ENCODE measurements at regions not wholly inside any gene's neighbourhood (a gene's known extent, or its start where the extent isn't known, plus 50 kb on each side); places are given as distances from the start of the nearest gene placed in this dataset.

GRCh38 chr10:47198221-47198620, 101.8 kb upstream of the GDF10 start:
- H3K36me3 ChIP-seq = no peaks in the 10 kb centered on the region
- 100% methylated on average over 1 of the region's 4 CpGs for WGBS
- DNase-seq (ENCODE audit: low spot score in 2 of 2) = no peak

GRCh38 chr10:47205192-47205591, 94.8 kb upstream of the GDF10 start:
- Histone ChIP-seq H3K9me3 (no peaks in the 10 kb centered on the region), H3K4me1 (no peaks in the 10 kb centered on the region), H3K4me3 (no peak overlapping the region), H3K27ac (no peak overlapping the region), H3K27me3 (no peaks in the 10 kb centered on the region), H3K36me3 (no peaks in the 10 kb centered on the region)
- no peak for TF ChIP-seq POLR2A (IDR thresholded peaks at IDR 0.05)
- TF ChIP-seq POLR2AphosphoS5 (IDR thresholded peaks at IDR 0.05) = no peak
- TF ChIP-seq, protein P1, sequence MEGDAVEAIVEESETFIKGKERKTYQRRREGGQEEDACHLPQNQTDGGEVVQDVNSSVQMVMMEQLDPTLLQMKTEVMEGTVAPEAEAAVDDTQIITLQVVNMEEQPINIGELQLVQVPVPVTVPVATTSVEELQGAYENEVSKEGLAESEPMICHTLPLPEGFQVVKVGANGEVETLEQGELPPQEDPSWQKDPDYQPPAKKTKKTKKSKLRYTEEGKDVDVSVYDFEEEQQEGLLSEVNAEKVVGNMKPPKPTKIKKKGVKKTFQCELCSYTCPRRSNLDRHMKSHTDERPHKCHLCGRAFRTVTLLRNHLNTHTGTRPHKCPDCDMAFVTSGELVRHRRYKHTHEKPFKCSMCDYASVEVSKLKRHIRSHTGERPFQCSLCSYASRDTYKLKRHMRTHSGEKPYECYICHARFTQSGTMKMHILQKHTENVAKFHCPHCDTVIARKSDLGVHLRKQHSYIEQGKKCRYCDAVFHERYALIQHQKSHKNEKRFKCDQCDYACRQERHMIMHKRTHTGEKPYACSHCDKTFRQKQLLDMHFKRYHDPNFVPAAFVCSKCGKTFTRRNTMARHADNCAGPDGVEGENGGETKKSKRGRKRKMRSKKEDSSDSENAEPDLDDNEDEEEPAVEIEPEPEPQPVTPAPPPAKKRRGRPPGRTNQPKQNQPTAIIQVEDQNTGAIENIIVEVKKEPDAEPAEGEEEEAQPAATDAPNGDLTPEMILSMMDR (IDR thresholded peaks at IDR 0.05) = no peak
- no peak for TF ChIP-seq EP300 (IDR thresholded peaks at IDR 0.05)
- WGBS = 97% methylated on average over 2 of the region's 2 CpGs
- no peak for DNase-seq (ENCODE audit: low spot score in 2 of 2)

More at GRCh38 chr10:47198221-47198620, 101.8 kb upstream of the GDF10 start:
- H3K4me3 ChIP-seq = no peak overlapping the region
- no peaks in the 10 kb centered on the region for H3K4me1 ChIP-seq
- no peak overlapping the region for H3K27ac ChIP-seq
- H3K27me3 ChIP-seq = no peaks in the 10 kb centered on the region
- TF ChIP-seq POLR2AphosphoS5 (IDR thresholded peaks at IDR 0.05) = no peak
- TF ChIP-seq, protein P1 (IDR thresholded peaks at IDR 0.05) = no peak
- TF ChIP-seq POLR2A (IDR thresholded peaks at IDR 0.05) = no peak
- no peak for TF ChIP-seq EP300 (IDR thresholded peaks at IDR 0.05)
- no peaks in the 10 kb centered on the region for H3K9me3 ChIP-seq

GRCh38 chr10:47206449-47207280, 93.3 kb upstream of the GDF10 start:
- H3K27ac ChIP-seq = no peak overlapping the region
- no peaks in the 10 kb centered on the region for H3K4me1 ChIP-seq
- 80% methylated on average over 3 of the region's 3 CpGs for WGBS
- H3K27me3 ChIP-seq = no peaks in the 10 kb centered on the region
- no peaks in the 10 kb centered on the region for H3K36me3 ChIP-seq
- H3K9me3 ChIP-seq = no peaks in the 10 kb centered on the region
- H3K4me3 ChIP-seq = no peak overlapping the region
- TF ChIP-seq EP300 (IDR thresholded peaks at IDR 0.05) = no peak
- no peak for TF ChIP-seq POLR2A (IDR thresholded peaks at IDR 0.05)
- TF ChIP-seq, protein P1 (IDR thresholded peaks at IDR 0.05) = no peak
- no peak for TF ChIP-seq POLR2AphosphoS5 (IDR thresholded peaks at IDR 0.05)
- DNase-seq (ENCODE audit: low spot score in 2 of 2) = no peak

DNA sequence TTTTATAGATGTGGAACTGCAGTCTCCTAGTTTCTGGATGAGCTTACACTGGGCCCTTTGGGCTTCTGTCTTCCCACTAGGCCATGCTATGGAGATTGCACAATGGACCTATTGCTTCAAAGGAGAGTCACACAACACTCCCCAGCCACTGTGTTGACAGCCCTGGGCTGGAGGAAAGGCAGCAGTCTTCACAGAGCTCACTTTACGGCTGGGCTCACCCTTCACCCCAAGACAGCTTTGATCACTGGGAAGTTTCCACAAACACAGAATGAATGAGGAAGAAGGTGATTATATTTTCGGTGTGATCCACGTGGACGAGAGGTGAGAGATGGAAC, 92.7 kb upstream of the GDF10 start:
- Histone ChIP-seq H3K27me3 (no peaks in the 10 kb centered on the region), H3K4me1 (no peaks in the 10 kb centered on the region), H3K9me3 (no peaks in the 10 kb centered on the region), H3K4me3 (no peak overlapping the region), H3K36me3 (no peaks in the 10 kb centered on the region), H3K27ac (no peak overlapping the region)
- no peak for TF ChIP-seq POLR2AphosphoS5 (IDR thresholded peaks at IDR 0.05)
- TF ChIP-seq POLR2A (IDR thresholded peaks at IDR 0.05) = no peak
- no peak for TF ChIP-seq EP300 (IDR thresholded peaks at IDR 0.05)
- TF ChIP-seq, protein P1 (IDR thresholded peaks at IDR 0.05) = no peak
- 86% methylated on average over 4 of the region's 4 CpGs for WGBS
- DNase-seq (ENCODE audit: low spot score in 2 of 2) = no peak

- Histone ChIP-seq H3K27me3 (no peaks in the 10 kb centered on the region), H3K9me3 (no peaks in the 10 kb centered on the region), H3K27ac (no peak overlapping the region), H3K36me3 (no peaks in the 10 kb centered on the region), H3K4me1 (no peaks in the 10 kb centered on the region), H3K4me3 (no peak overlapping the region)
- no peak for DNase-seq (ENCODE audit: low spot score in 2 of 2)
- no peak for TF ChIP-seq EP300 (IDR thresholded peaks at IDR 0.05)
- no peak for TF ChIP-seq POLR2A (IDR thresholded peaks at IDR 0.05)
- no peak for TF ChIP-seq POLR2AphosphoS5 (IDR thresholded peaks at IDR 0.05)
- TF ChIP-seq, protein P1 (IDR thresholded peaks at IDR 0.05) = no peak
- WGBS = 91% methylated on average over 5 of the region's 5 CpGs
Measured at GRCh38 chr10:47207894-47208469, 92.0 kb upstream of the GDF10 start.
